GM23338 (cell line): ENCODE measurements at regions not wholly inside any gene's neighbourhood (a gene's known extent, or its start where the extent isn't known, plus 50 kb on each side); places are given as distances from the start of the nearest gene placed in this dataset.

Experiments
- ATAC-seq: fragments of 200-7000 bp; cut with Tn5 transposase; 3 replicates; pipeline ENCODE4 v1.9.1; 2020
- DNase-seq: peaks from one replicate; pipeline ENCODE4 v3.0.0-alpha.2; 2015; ENCODE audit warnings: low spot score
- H2AFZ ChIP-seq: fragments of 200-600 bp; sonication (generic); 2 replicates; pipeline ENCODE4 v1.8.0; 2016; ENCODE audit warnings: antibody characterized with exemption, mild to moderate bottlenecking, moderate library complexity
- H3F3A ChIP-seq: fragments of 200-600 bp; sonication (generic); replicated peaks from 2 replicates; pipeline ENCODE4 v1.8.0; 2017; ENCODE audit warnings: antibody characterized with exemption, mixed run types, low read depth
- H3K27ac ChIP-seq: fragments of 200-600 bp; sonication (generic); 2 replicates; pipeline ENCODE4 v1.6.1; 2016; ENCODE audit warnings: low read depth
- H3K27me3 ChIP-seq: fragments of 200-600 bp; sonication (generic); 2 replicates; pipeline ENCODE4 v1.8.0; 2016; ENCODE audit warnings: mild to moderate bottlenecking, mixed run types, moderate library complexity; ENCODE audit not compliant: insufficient read depth
- H3K36me3 ChIP-seq: fragments of 200-600 bp; sonication (generic); 2 replicates; pipeline ENCODE4 v1.8.0; 2016; ENCODE audit warnings: mild to moderate bottlenecking; ENCODE audit not compliant: insufficient read depth
- H3K4me1 ChIP-seq: fragments of 200-600 bp; sonication (generic); 2 replicates; pipeline ENCODE4 v1.8.0; 2016; ENCODE audit warnings: mild to moderate bottlenecking, moderate library complexity; ENCODE audit not compliant: insufficient read depth
- H3K4me2 ChIP-seq: fragments of 200-600 bp; sonication (generic); 2 replicates; pipeline ENCODE4 v1.7.1; 2017; ENCODE audit warnings: mixed run types
- H3K4me3 ChIP-seq: fragments of 200-600 bp; sonication (generic); 2 replicates; pipeline ENCODE4 v1.6.1; 2016; ENCODE audit warnings: mixed run types
- H3K79me2 ChIP-seq: fragments of 200-600 bp; sonication (generic); replicated peaks from 2 replicates; pipeline ENCODE4 v1.8.0; 2017; ENCODE audit warnings: mild to moderate bottlenecking; ENCODE audit not compliant: insufficient read depth
- H3K9me2 ChIP-seq: fragments of 200-600 bp; sonication (generic); 2 replicates; pipeline ENCODE4 v1.8.0; 2017; ENCODE audit not compliant: insufficient read depth
- H4K20me1 ChIP-seq: fragments of 200-600 bp; sonication (generic); replicated peaks from 2 replicates; pipeline ENCODE4 v1.8.0; 2017; ENCODE audit warnings: mild to moderate bottlenecking; ENCODE audit not compliant: insufficient read depth
- H3K27ac Mint-ChIP-seq: 2 replicates; pipeline ENCODE4 v1.8.0; 2020; ENCODE audit warnings: inconsistent platforms, mild to moderate bottlenecking, moderate library complexity, mixed read lengths
- H3K27me3 Mint-ChIP-seq: 3 replicates; pipeline ENCODE4 v1.8.0; 2022; ENCODE audit warnings: low read depth, mild to moderate bottlenecking, moderate library complexity, mixed read lengths, inconsistent platforms; ENCODE audit not compliant: insufficient read depth, poor library complexity
- H3K36me3 Mint-ChIP-seq: 3 replicates; pipeline ENCODE4 v1.8.0; 2021; ENCODE audit warnings: low read depth, mild to moderate bottlenecking, inconsistent platforms, moderate library complexity, mixed read lengths
- H3K4me1 Mint-ChIP-seq: 3 replicates; pipeline ENCODE4 v1.8.0; 2020; ENCODE audit warnings: mild to moderate bottlenecking, inconsistent platforms, mixed read lengths
- H3K4me3 Mint-ChIP-seq: 3 replicates; pipeline ENCODE4 v1.8.0; 2021; ENCODE audit warnings: moderate library complexity, mild to moderate bottlenecking, inconsistent platforms, mixed read lengths
- H3K9me3 Mint-ChIP-seq: 3 replicates; pipeline ENCODE4 v1.8.0; 2020; ENCODE audit warnings: moderate library complexity, mild to moderate bottlenecking, inconsistent platforms, mixed read lengths
- CREB1 ChIP-seq: fragments of 250-450 bp; sonication (Bioruptor Pico); IDR thresholded peaks from 2 replicates; pipeline ENCODE4 v1.5.0; 2020; ENCODE audit warnings: low read depth, mild to moderate bottlenecking, moderate library complexity
- EZH2 ChIP-seq: fragments of 200-600 bp; sonication (generic); IDR thresholded peaks from one replicate; pipeline ENCODE4 v1.8.0; 2017; ENCODE audit warnings: antibody characterized with exemption, mild to moderate bottlenecking, low read depth; ENCODE audit not compliant: unreplicated experiment
- EZH2phosphoT487 ChIP-seq: fragments of 200-600 bp; sonication (generic); IDR thresholded peaks from one replicate; pipeline ENCODE4 v1.8.1; 2018; ENCODE audit warnings: antibody characterized with exemption; ENCODE audit not compliant: unreplicated experiment
- JUNB ChIP-seq: IDR thresholded peaks from one replicate; pipeline ENCODE4 v1.6.1; 2016; ENCODE audit warnings: antibody characterized with exemption; ENCODE audit not compliant: unreplicated experiment
- NANOG ChIP-seq: IDR thresholded peaks from 2 replicates; pipeline ENCODE4 v1.6.1; 2016; ENCODE audit warnings: antibody characterized with exemption, borderline replicate concordance
- POLR2AphosphoS5 ChIP-seq: IDR thresholded peaks from 2 replicates; pipeline ENCODE4 v1.6.1; 2016; ENCODE audit warnings: antibody characterized with exemption, low read depth
- ZNF114 ChIP-seq: fragments of 250-450 bp; sonication (Bioruptor Pico); IDR thresholded peaks from 2 replicates; pipeline ENCODE4 v1.5.0; 2020; ENCODE audit warnings: mild to moderate bottlenecking, moderate library complexity
- TF ChIP-seq, protein P1 (sequence below): fragments of 250-450 bp; sonication (Bioruptor Pico); IDR thresholded peaks from 2 replicates; pipeline ENCODE4 v1.5.0; 2020; ENCODE audit warnings: mild to moderate bottlenecking, moderate library complexity
- TF ChIP-seq, protein P2 (sequence below), 2 experiments: fragments of 200-600 bp in 1 of 2; sonication (generic) in 1 of 2; conservative IDR thresholded peaks; 2 replicates each; pipeline versions ENCODE4 v1.5.1 to v1.6.1; 2016 to 2017; ENCODE audit warnings: antibody characterized with exemption in 2 of 2, low read depth in 2 of 2, mild to moderate bottlenecking in 2 of 2, moderate library complexity in 1 of 2
- TF ChIP-seq, protein P3 (sequence below): IDR thresholded peaks from 2 replicates; pipeline ENCODE4 v1.6.1; 2016; ENCODE audit warnings: antibody characterized with exemption

DNA sequence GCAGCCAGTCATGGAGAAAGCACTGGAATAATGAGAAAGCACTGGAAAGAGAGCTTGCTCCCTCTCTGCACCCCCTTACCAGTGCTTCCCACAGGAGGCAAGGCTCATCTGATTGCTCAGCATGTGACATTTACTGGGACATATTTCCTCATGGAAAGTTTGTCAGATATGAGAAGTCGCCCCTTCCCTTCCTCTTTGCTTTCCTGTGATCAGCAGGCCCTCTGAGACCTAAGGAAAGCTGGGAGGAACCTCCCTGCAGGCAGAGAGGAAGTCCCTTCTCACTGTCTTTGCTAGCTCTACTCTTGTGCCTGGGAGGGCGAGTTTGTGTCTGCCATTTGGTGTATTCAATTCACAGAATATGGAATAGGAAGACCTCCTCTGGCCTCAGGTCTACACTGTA, 283.8 kb downstream of the ALDH8A1 start (continued):
- TF ChIP-seq NANOG (no peak), EZH2phosphoT487 (no peak), EZH2 (no peak), POLR2AphosphoS5 (no peak), CREB1 (CRISPR knock-in tag) (no peak)

DNA sequence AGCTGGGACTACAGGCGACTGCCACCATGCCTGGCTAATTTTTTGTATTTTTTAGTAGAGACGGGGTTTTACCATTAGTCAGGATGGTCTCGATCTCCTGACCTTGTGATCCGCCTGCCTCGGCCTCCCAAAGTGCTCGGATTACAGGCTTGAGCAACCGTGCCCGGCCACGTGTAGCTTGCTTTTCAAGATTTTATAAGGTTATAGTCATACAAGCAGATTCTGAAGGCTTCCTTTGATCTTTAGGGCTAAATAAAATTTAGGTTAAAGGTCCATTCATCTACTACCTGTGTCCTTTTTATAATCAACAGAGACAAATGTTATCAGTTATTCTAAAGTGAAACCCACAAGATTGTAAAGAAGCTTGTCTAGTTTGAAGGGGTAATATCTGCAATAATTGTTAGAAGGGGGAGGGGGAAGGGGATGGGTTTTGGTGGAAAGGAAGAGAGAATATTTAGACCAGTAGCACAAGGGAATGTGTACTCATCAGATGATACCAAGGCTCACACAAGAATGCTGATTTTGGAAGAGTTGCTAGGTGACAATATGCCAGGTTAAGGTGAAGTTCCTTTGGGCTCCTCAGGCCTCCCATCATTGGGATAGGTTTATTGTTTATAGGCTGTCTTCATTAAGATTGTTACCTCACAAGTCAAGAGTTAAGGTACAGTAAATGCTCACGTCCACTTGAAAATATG, 284.7 kb downstream of the ALDH8A1 start:
- DNase-seq (no peak), ATAC-seq (no peak)
- no peaks in the 10 kb centered on the region for H3K9me2 ChIP-seq
- no peaks in the 10 kb centered on the region for H3K79me2 ChIP-seq
- no peak overlapping the region for H3K27ac Mint-ChIP-seq
- no peaks in the 10 kb centered on the region for H3K9me3 Mint-ChIP-seq
- H3K4me3 ChIP-seq = no peak overlapping the region
- H4K20me1 ChIP-seq = no peaks in the 10 kb centered on the region
- H3K27me3 ChIP-seq = no peaks in the 10 kb centered on the region
- no peak overlapping the region for H3K27ac ChIP-seq
- no peak overlapping the region for H3K4me2 ChIP-seq
- no peak overlapping the region for H2AFZ ChIP-seq
- no peaks in the 10 kb centered on the region for H3K27me3 Mint-ChIP-seq
- peaks cover 3% of the 10 kb centered on the region; the same call in 2 of the 3 replicates for H3K4me1 Mint-ChIP-seq
- H3K36me3 Mint-ChIP-seq = no peaks in the 10 kb centered on the region
- TF ChIP-seq, protein P1, sequence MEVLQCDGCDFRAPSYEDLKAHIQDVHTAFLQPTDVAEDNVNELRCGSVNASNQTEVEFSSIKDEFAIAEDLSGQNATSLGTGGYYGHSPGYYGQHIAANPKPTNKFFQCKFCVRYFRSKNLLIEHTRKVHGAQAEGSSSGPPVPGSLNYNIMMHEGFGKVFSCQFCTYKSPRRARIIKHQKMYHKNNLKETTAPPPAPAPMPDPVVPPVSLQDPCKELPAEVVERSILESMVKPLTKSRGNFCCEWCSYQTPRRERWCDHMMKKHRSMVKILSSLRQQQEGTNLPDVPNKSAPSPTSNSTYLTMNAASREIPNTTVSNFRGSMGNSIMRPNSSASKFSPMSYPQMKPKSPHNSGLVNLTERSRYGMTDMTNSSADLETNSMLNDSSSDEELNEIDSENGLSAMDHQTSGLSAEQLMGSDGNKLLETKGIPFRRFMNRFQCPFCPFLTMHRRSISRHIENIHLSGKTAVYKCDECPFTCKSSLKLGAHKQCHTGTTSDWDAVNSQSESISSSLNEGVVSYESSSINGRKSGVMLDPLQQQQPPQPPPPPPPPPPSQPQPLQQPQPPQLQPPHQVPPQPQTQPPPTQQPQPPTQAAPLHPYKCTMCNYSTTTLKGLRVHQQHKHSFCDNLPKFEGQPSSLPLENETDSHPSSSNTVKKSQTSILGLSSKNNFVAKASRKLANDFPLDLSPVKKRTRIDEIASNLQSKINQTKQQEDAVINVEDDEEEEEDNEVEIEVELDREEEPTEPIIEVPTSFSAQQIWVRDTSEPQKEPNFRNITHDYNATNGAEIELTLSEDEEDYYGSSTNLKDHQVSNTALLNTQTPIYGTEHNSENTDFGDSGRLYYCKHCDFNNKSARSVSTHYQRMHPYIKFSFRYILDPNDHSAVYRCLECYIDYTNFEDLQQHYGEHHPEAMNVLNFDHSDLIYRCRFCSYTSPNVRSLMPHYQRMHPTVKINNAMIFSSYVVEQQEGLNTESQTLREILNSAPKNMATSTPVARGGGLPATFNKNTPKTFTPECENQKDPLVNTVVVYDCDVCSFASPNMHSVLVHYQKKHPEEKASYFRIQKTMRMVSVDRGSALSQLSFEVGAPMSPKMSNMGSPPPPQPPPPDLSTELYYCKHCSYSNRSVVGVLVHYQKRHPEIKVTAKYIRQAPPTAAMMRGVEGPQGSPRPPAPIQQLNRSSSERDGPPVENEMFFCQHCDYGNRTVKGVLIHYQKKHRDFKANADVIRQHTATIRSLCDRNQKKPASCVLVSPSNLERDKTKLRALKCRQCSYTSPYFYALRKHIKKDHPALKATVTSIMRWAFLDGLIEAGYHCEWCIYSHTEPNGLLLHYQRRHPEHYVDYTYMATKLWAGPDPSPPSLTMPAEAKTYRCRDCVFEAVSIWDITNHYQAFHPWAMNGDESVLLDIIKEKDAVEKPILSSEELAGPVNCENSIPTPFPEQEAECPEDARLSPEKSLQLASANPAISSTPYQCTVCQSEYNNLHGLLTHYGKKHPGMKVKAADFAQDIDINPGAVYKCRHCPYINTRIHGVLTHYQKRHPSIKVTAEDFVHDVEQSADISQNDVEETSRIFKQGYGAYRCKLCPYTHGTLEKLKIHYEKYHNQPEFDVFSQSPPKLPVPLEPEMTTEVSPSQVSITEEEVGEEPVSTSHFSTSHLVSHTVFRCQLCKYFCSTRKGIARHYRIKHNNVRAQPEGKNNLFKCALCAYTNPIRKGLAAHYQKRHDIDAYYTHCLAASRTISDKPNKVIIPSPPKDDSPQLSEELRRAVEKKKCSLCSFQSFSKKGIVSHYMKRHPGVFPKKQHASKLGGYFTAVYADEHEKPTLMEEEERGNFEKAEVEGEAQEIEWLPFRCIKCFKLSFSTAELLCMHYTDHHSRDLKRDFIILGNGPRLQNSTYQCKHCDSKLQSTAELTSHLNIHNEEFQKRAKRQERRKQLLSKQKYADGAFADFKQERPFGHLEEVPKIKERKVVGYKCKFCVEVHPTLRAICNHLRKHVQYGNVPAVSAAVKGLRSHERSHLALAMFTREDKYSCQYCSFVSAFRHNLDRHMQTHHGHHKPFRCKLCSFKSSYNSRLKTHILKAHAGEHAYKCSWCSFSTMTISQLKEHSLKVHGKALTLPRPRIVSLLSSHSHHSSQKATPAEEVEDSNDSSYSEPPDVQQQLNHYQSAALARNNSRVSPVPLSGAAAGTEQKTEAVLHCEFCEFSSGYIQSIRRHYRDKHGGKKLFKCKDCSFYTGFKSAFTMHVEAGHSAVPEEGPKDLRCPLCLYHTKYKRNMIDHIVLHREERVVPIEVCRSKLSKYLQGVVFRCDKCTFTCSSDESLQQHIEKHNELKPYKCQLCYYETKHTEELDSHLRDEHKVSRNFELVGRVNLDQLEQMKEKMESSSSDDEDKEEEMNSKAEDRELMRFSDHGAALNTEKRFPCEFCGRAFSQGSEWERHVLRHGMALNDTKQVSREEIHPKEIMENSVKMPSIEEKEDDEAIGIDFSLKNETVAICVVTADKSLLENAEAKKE (CRISPR knock-in tag) = no peak
- TF ChIP-seq EZH2 (no peak), JUNB (no peak), ZNF114 (CRISPR knock-in tag) (no peak), EZH2phosphoT487 (no peak), CREB1 (CRISPR knock-in tag) (no peak), NANOG (no peak)
- TF ChIP-seq, protein P2, sequence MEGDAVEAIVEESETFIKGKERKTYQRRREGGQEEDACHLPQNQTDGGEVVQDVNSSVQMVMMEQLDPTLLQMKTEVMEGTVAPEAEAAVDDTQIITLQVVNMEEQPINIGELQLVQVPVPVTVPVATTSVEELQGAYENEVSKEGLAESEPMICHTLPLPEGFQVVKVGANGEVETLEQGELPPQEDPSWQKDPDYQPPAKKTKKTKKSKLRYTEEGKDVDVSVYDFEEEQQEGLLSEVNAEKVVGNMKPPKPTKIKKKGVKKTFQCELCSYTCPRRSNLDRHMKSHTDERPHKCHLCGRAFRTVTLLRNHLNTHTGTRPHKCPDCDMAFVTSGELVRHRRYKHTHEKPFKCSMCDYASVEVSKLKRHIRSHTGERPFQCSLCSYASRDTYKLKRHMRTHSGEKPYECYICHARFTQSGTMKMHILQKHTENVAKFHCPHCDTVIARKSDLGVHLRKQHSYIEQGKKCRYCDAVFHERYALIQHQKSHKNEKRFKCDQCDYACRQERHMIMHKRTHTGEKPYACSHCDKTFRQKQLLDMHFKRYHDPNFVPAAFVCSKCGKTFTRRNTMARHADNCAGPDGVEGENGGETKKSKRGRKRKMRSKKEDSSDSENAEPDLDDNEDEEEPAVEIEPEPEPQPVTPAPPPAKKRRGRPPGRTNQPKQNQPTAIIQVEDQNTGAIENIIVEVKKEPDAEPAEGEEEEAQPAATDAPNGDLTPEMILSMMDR (conservative IDR thresholded peaks at IDR 0.05; ENCODE audit: low read depth in 2 of 2) = no peak
- TF ChIP-seq, protein P3, sequence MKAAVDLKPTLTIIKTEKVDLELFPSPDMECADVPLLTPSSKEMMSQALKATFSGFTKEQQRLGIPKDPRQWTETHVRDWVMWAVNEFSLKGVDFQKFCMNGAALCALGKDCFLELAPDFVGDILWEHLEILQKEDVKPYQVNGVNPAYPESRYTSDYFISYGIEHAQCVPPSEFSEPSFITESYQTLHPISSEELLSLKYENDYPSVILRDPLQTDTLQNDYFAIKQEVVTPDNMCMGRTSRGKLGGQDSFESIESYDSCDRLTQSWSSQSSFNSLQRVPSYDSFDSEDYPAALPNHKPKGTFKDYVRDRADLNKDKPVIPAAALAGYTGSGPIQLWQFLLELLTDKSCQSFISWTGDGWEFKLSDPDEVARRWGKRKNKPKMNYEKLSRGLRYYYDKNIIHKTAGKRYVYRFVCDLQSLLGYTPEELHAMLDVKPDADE = no peak
- no peaks in the 10 kb centered on the region for H3F3A ChIP-seq
- no peaks in the 10 kb centered on the region for H3K36me3 ChIP-seq
- no peaks in the 10 kb centered on the region for H3K4me1 ChIP-seq
- no peak overlapping the region for H3K4me3 Mint-ChIP-seq
